HEK293T (cell line): ENCODE measurements at regions not wholly inside any gene's neighbourhood (a gene's known extent, or its start where the extent isn't known, plus 50 kb on each side); places are given as distances from the start of the nearest gene placed in this dataset.

ENCODE experiments used
- ARNT ChIP-seq: fragments of 450-650 bp; IDR thresholded peaks from 2 replicates; pipeline ENCODE4 v1.6.1; 2017; ENCODE audit warnings: mild to moderate bottlenecking
- FOXM1 ChIP-seq: fragments of 450-650 bp; IDR thresholded peaks from 2 replicates; pipeline ENCODE4 v1.6.1; 2017; ENCODE audit warnings: mild to moderate bottlenecking, borderline replicate concordance

- TF ChIP-seq FOXM1, result no peak
- TF ChIP-seq ARNT, result no peak
Measured at GRCh38 chr5:88952996-88953643, 70.1 kb upstream of the MEF2C start.
